ENCODE measurements at regions not wholly inside any gene's neighbourhood (a gene's known extent, or its start where the extent isn't known, plus 50 kb on each side); places are given as distances from the start of the nearest gene placed in this dataset.

DNA sequence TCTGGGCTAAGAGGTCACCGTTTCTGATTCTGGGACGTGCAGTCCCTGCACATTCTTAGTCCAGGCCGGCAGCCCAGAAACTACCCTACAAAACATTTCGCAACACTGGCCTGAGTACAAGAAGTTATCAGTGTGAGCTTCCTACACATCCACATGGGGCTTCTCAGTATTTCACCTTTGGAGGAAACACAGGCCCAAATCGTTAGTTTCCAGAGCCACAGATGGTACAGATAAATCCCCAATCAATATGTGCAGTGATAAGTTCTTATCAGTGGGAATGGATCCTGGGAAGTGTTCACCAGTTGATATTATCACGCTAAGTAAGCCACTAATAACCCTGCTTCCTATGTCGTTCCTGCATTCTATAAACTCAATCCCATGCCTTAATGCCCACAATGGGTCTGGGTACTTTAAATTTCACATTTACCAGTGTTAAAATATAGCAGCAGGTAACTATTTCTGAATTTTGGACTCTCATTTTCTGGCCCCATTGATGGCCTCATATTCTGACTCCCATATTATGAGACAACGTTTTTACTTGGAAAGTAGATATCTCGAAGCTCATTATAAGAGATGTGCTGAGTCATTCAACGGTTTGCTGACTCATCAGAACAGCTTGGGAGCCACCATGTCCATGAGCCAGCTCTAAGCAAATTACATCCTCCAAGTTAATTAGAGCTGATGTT is 370.2 kb upstream of the MAF start:
- no peak overlapping the region for H3K4me3 ChIP-seq (ENCODE audit: low read depth, low read length)
- TF ChIP-seq, protein P1, sequence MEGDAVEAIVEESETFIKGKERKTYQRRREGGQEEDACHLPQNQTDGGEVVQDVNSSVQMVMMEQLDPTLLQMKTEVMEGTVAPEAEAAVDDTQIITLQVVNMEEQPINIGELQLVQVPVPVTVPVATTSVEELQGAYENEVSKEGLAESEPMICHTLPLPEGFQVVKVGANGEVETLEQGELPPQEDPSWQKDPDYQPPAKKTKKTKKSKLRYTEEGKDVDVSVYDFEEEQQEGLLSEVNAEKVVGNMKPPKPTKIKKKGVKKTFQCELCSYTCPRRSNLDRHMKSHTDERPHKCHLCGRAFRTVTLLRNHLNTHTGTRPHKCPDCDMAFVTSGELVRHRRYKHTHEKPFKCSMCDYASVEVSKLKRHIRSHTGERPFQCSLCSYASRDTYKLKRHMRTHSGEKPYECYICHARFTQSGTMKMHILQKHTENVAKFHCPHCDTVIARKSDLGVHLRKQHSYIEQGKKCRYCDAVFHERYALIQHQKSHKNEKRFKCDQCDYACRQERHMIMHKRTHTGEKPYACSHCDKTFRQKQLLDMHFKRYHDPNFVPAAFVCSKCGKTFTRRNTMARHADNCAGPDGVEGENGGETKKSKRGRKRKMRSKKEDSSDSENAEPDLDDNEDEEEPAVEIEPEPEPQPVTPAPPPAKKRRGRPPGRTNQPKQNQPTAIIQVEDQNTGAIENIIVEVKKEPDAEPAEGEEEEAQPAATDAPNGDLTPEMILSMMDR (IDR thresholded peaks at IDR 0.05; ENCODE audit: insufficient read depth, low read depth, low read length, missing control alignments) = no peak
- no peak for DNase-seq (ENCODE audit: low read depth)

DNA sequence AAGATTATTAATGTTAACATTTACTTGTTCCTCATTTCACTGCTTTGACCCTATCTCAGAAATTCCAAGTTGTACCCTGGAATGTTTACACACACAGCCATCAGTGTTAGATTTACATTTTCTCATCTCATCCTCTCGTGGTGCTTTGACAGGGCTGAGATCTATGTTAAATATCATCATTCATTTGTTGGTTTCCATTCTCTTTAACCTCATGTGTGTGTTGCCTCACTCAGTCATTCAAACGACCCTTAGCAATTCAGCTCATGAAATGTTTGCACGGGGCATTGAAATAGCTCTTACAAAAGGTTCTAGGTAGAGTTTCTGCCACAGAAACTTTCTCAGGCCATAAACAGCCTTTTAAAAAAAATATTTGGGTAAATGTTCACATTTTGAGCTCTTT is 369.6 kb upstream of the MAF start:
- no peak for DNase-seq (ENCODE audit: low read depth)
- H3K4me3 ChIP-seq (ENCODE audit: low read depth, low read length) = no peak overlapping the region
- TF ChIP-seq, protein P1 (IDR thresholded peaks at IDR 0.05; ENCODE audit: insufficient read depth, low read depth, low read length, missing control alignments) = no peak

DNA sequence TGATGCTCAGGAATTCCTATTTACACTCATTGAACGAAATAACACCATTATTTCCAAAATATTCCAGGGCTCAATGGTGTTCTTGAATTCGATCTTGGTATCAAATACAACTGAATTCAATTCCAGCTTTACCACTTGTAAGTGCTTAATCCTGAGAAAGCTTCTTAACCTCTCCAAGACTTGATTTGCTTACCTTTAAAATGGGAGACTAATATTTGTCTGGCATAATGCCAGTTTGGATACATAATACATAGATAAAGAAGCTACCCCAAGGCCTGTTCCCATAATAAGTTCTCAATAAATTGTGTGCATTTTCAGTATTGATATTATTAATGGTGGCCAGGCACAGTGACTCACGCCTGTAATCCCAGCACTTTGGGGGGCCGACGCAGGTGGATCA is 368.9 kb upstream of the MAF start:
- no peak for DNase-seq (ENCODE audit: low read depth)
- no peak overlapping the region for H3K4me3 ChIP-seq (ENCODE audit: low read depth, low read length)
- TF ChIP-seq, protein P1 (IDR thresholded peaks at IDR 0.05; ENCODE audit: insufficient read depth, low read depth, low read length, missing control alignments) = no peak

DNA sequence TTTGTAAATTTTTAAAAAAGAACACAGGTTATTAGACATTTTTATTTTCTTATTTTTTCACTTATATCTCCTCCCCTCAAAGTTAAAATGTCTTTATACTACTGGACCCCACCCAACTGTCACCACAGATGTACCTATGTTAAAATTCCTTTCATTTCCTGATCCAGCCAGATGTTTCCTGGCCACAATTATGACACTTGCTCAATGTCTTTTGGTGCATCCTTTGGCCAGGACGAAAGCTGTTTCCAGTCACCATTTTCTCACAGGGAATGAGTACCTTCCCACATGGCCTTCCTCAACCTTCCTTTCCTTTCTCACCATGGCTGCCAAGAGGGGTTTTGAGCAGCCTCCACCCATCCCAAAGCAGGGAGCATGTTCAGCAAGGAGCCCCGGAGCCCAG is 365.7 kb upstream of the MAF start:
- no peak for DNase-seq (ENCODE audit: low read depth)
- H3K4me3 ChIP-seq (ENCODE audit: low read depth, low read length) = no peak overlapping the region

DNA sequence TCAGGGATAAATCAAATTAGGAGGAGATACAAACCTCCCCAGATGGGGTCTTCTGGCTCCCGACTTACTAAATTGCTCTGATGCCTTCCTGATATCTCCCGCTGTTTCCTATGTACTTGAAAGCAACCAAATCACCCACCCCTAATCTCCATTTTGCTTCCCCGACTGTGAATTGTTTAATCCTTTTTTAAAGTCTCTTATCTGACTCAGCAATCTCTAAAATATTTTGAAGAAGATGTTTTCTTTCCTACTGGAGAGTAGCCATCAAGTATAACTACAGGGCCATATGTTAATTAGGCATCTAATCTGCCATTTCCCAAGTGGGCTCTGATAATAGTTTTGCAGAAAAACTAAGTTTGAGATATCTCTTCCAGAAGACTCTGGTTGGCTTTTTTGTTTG is 365.2 kb upstream of the MAF start:
- DNase-seq (ENCODE audit: low read depth) = no peak
- TF ChIP-seq, protein P1 (IDR thresholded peaks at IDR 0.05; ENCODE audit: insufficient read depth, low read depth, low read length, missing control alignments) = no peak

More for the DNA sequence above, 365.7 kb upstream of the MAF start:
- TF ChIP-seq, protein P1 (IDR thresholded peaks at IDR 0.05; ENCODE audit: insufficient read depth, low read depth, low read length, missing control alignments) = no peak

DNA sequence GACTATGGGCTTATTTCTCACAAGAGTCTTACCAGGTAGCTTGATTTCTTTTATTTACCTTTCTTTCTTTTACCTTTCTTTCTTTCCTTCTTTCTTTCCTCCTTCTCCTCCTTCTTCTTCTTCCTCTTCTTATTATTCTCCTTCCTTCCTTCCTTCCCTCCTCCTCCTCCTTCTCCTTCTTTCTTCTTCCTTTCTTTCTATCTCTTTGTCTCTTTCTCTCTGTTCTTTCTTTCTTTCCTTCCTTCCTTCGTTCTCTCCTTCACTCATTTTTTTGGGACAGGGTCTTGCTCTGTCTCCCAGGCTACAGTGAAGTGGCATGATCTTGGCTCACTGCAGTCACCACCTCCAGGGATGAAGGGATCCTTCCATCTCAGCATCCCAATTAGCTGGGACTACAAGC is 363.6 kb upstream of the MAF start:
- DNase-seq (ENCODE audit: low read depth) = no peak
- TF ChIP-seq, protein P1 (IDR thresholded peaks at IDR 0.05; ENCODE audit: insufficient read depth, low read depth, low read length, missing control alignments) = no peak
- H3K4me3 ChIP-seq (ENCODE audit: low read depth, low read length) = no peak overlapping the region

More for the DNA sequence above, 365.2 kb upstream of the MAF start:
- H3K4me3 ChIP-seq (ENCODE audit: low read depth, low read length) = no peak overlapping the region

DNA sequence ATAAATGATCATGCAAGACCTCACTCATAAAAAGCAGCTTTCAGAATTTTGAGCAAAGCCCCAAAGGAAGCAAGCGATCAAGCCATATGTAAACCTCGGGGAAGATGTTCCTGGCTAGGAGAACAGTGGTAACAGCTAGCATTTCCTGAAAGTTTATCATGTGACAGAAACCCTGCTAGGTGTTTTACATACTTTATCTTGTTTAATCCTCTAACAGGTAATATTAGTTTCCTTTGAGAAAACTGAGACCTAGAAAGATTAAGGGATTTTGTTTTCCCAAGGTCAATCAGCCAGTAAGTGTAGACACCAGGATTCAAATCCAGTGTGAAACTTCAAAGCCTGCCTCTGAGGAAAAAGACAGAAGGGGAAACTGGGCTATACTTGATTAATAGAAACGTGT is 362.4 kb upstream of the MAF start:
- H3K4me3 ChIP-seq (ENCODE audit: low read depth, low read length) = no peak overlapping the region
- DNase-seq (ENCODE audit: low read depth) = no peak
- TF ChIP-seq, protein P1 (IDR thresholded peaks at IDR 0.05; ENCODE audit: insufficient read depth, low read depth, low read length, missing control alignments) = no peak

Data from GM12865 (cell line).